SU-DHL-6 (cell line): ENCODE measurements at regions not wholly inside any gene's neighbourhood (a gene's known extent, or its start where the extent isn't known, plus 50 kb on each side); places are given as distances from the start of the nearest gene placed in this dataset.

Experiments used
- H2AFZ ChIP-seq: fragments of 200-600 bp; sonication (generic); 2 replicates; pipeline ENCODE4 v1.6.1; 2014; ENCODE audit warnings: low read depth, mild to moderate bottlenecking, moderate library complexity, mixed read lengths, antibody characterized with exemption, low read length; ENCODE audit not compliant: severe bottlenecking
- H3F3A ChIP-seq: fragments of 200-600 bp; shearing (Covaris generic); 2 replicates; pipeline ENCODE4 v1.6.0; 2016; ENCODE audit warnings: antibody characterized with exemption, mild to moderate bottlenecking; ENCODE audit not compliant: insufficient read depth
- H3K27ac ChIP-seq: fragments of 200-600 bp; sonication (generic); 2 replicates; pipeline ENCODE4 v1.5.1; 2016; ENCODE audit warnings: low read depth, mild to moderate bottlenecking, low read length, moderate library complexity, mixed read lengths
- H3K27me3 ChIP-seq: fragments of 200-600 bp; sonication (generic), shearing (Covaris generic); 2 replicates; pipeline ENCODE4 v1.6.0; 2014; ENCODE audit warnings: mild to moderate bottlenecking, low read length
- H3K36me3 ChIP-seq: fragments of 200-600 bp; sonication (generic); 2 replicates; pipeline ENCODE4 v1.6.1; 2014; ENCODE audit warnings: mild to moderate bottlenecking, low read length, mixed read lengths
- H3K4me2 ChIP-seq: fragments of 300-600, 200-600 bp; shearing (Covaris generic), sonication (generic); 2 replicates; pipeline ENCODE4 v1.6.0; 2014; ENCODE audit warnings: low read length, low read depth, mild to moderate bottlenecking; ENCODE audit not compliant: poor library complexity, severe bottlenecking
- H3K4me3 ChIP-seq: fragments of 200-600 bp; sonication (generic); 2 replicates; pipeline ENCODE4 v1.5.1; 2014; ENCODE audit warnings: antibody characterized with exemption, low read length, mild to moderate bottlenecking, mixed read lengths; ENCODE audit not compliant: insufficient read depth, poor library complexity, severe bottlenecking
- H3K79me2 ChIP-seq: fragments of 200-600 bp; sonication (generic); 2 replicates; pipeline ENCODE4 v1.6.1; 2014; ENCODE audit warnings: mild to moderate bottlenecking, low read length, moderate library complexity; ENCODE audit not compliant: insufficient read depth
- H3K9ac ChIP-seq: fragments of 200-600 bp; sonication (generic); 2 replicates; pipeline ENCODE4 v1.7.0; 2014; ENCODE audit warnings: mild to moderate bottlenecking, low read length
- H3K9me2 ChIP-seq: fragments of 200-600 bp; sonication (generic); replicated peaks from 2 replicates; pipeline ENCODE4 v1.6.1; 2014; ENCODE audit warnings: low read length; ENCODE audit not compliant: insufficient read depth
- H3K9me3 ChIP-seq: fragments of 200-600 bp; sonication (generic); 2 replicates; pipeline ENCODE4 v1.6.1; 2014; ENCODE audit warnings: low read length, mixed read lengths; ENCODE audit not compliant: insufficient read depth
- H4K20me1 ChIP-seq: fragments of 200-600 bp; sonication (generic); 2 replicates; pipeline ENCODE4 v1.6.1; 2014; ENCODE audit warnings: low read depth, mild to moderate bottlenecking, antibody characterized with exemption, low read length, moderate library complexity, mixed read lengths
- EZH2phosphoT487 ChIP-seq: fragments of 200-600 bp; sonication (generic), shearing (Covaris generic); conservative IDR thresholded peaks from 2 replicates; pipeline ENCODE4 v1.6.1; 2018; ENCODE audit warnings: mild to moderate bottlenecking, antibody characterized with exemption, low read length, moderate library complexity, mixed read lengths
- TF ChIP-seq, protein P1 (sequence below): fragments of 200-600 bp; sonication (generic); IDR thresholded peaks from one replicate; pipeline ENCODE4 v1.5.1; 2017; ENCODE audit warnings: antibody characterized with exemption, mild to moderate bottlenecking, low read length, moderate library complexity; ENCODE audit not compliant: insufficient read depth, poor library complexity, severe bottlenecking

DNA sequence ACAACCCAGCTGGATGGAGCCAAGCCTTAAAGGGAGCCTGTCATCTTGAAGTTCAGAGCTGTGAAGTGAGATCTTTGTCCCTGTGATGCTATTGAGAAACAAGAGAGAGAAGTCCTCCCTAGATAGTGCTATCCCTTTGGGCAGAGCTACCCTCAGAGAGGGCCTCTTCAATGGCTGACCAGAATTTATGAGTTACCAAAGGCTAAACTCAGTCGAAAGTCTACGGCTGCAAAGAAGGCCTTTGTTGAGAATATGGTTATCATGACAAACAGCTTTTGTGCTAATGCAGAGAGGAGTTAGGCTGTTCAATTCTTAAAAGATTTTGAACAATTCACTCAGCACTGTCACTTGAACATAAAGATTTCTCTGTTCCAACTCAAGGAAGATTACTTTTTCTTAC lies 65.9 kb upstream of the C3orf80 start:
- Histone ChIP-seq H3K9ac (no peak overlapping the region), H2AFZ (no peak overlapping the region), H4K20me1 (no peaks in the 10 kb centered on the region), H3K9me3 (no peaks in the 10 kb centered on the region), H3K4me2 (no peak overlapping the region), H3K27ac (no peak overlapping the region), H3K4me3 (no peak overlapping the region), H3K79me2 (no peaks in the 10 kb centered on the region), H3F3A (no peaks in the 10 kb centered on the region), H3K27me3 (no peaks in the 10 kb centered on the region), H3K9me2 (no peaks in the 10 kb centered on the region), H3K36me3 (no peaks in the 10 kb centered on the region)
- TF ChIP-seq, protein P1, sequence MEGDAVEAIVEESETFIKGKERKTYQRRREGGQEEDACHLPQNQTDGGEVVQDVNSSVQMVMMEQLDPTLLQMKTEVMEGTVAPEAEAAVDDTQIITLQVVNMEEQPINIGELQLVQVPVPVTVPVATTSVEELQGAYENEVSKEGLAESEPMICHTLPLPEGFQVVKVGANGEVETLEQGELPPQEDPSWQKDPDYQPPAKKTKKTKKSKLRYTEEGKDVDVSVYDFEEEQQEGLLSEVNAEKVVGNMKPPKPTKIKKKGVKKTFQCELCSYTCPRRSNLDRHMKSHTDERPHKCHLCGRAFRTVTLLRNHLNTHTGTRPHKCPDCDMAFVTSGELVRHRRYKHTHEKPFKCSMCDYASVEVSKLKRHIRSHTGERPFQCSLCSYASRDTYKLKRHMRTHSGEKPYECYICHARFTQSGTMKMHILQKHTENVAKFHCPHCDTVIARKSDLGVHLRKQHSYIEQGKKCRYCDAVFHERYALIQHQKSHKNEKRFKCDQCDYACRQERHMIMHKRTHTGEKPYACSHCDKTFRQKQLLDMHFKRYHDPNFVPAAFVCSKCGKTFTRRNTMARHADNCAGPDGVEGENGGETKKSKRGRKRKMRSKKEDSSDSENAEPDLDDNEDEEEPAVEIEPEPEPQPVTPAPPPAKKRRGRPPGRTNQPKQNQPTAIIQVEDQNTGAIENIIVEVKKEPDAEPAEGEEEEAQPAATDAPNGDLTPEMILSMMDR: no peak
- no peak for TF ChIP-seq EZH2phosphoT487

DNA sequence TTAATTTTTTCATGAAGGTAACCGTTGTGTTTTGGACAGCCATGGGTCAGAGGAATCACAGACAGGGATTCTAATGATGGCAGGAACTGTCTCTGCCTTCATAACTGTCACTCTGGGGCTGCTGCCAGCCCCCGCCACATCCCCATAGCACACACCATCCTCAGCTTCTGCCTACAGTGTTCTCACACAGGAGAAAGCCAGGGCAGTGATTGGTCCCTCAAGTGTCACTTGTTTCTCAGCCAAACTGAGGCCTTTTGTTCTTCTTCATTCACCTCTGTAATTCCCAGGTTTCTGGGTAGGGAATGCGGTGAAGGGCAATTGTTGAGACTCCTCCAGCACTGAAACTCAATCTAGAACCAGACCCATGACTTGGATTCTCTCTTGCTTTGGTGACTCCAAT lies 65.4 kb upstream of the C3orf80 start:
- Histone ChIP-seq H3K36me3 (no peaks in the 10 kb centered on the region), H4K20me1 (no peaks in the 10 kb centered on the region), H3K27me3 (no peaks in the 10 kb centered on the region), H3K27ac (no peak overlapping the region), H3K4me2 (no peak overlapping the region), H3K4me3 (no peak overlapping the region), H3K9me3 (no peaks in the 10 kb centered on the region), H3K79me2 (no peaks in the 10 kb centered on the region), H3K9me2 (no peaks in the 10 kb centered on the region), H3K9ac (no peak overlapping the region), H3F3A (no peaks in the 10 kb centered on the region), H2AFZ (no peak overlapping the region)
- TF ChIP-seq EZH2phosphoT487: no peak
- TF ChIP-seq, protein P1: no peak

DNA sequence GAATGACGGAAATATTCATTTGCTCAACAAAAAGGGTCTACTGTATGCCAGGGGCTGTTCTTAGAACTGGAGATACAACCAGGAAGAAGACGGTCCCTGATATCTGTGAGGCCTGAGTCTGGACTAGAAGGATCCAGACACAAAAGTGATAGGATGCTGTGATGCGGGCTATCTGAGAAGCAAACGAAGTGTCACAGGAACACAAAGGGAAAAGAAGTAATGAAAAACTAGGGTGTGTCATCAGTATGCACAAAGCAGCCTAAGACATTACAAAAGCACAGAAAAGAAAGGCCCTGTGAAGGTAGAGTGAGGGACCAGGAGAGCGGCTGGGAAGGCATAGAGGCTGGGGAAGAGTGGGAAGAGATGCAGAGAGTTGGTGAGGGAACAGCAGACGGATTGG lies 63.3 kb upstream of the C3orf80 start:
- Histone ChIP-seq H3K9me3 (no peaks in the 10 kb centered on the region), H3K79me2 (no peaks in the 10 kb centered on the region), H2AFZ (no peak overlapping the region)

More for the DNA sequence above, 63.3 kb upstream of the C3orf80 start:
- Histone ChIP-seq H3K4me2 (no peak overlapping the region), H3K27me3 (no peaks in the 10 kb centered on the region), H4K20me1 (no peaks in the 10 kb centered on the region), H3K9me2 (no peaks in the 10 kb centered on the region), H3K27ac (no peak overlapping the region), H3K9ac (no peak overlapping the region), H3F3A (no peaks in the 10 kb centered on the region), H3K4me3 (no peak overlapping the region), H3K36me3 (no peaks in the 10 kb centered on the region)
- TF ChIP-seq, protein P1: no peak
- TF ChIP-seq EZH2phosphoT487: no peak
